ENCODE measurements at regions not wholly inside any gene's neighbourhood (a gene's known extent, or its start where the extent isn't known, plus 50 kb on each side); places are given as distances from the start of the nearest gene placed in this dataset.

DNA sequence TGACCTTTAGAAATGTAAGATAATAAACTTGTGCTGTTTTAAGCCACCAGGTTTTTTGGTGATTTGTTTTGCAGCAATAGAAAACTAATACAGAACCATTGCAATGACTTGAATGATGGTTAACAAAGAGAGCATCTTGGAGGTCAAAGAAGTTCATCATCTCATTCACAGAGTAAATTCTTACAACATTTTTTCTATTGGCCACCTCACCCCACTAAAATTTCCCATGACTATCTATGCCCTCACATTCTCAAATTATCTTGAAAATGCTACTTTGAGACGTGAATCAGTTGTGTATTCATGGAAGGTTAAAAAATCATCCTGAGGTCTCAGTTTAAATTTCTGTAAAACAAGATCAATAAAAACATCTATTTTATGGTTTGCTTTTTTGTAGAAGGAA, 754.2 kb downstream of the SORCS1 start:
- H3K27ac ChIP-seq (ENCODE audit: insufficient read depth, low read depth, low read length) = no peak overlapping the region
- TF ChIP-seq EZH2 (IDR thresholded peaks at IDR 0.05; ENCODE audit: borderline replicate concordance, low read depth, low read length, severe bottlenecking) (no peak), POLR2A (IDR thresholded peaks at IDR 0.05; ENCODE audit: low read depth, low read length) (no peak), POLR2AphosphoS5 (IDR thresholded peaks at IDR 0.05; ENCODE audit: insufficient read depth, low read depth, low read length) (no peak), GATA2 (IDR thresholded peaks at IDR 0.05; ENCODE audit: insufficient read depth, insufficient read length, low read depth, low read length) (no peak), FOS (IDR thresholded peaks at IDR 0.05; ENCODE audit: borderline replicate concordance, insufficient read depth, low read length) (no peak), JUN (IDR thresholded peaks at IDR 0.05; ENCODE audit: borderline replicate concordance, insufficient read depth, insufficient read length, low read depth) (no peak), MYC (IDR thresholded peaks at IDR 0.05; ENCODE audit: low read depth, low read length) (no peak)
- TF ChIP-seq, protein P1, sequence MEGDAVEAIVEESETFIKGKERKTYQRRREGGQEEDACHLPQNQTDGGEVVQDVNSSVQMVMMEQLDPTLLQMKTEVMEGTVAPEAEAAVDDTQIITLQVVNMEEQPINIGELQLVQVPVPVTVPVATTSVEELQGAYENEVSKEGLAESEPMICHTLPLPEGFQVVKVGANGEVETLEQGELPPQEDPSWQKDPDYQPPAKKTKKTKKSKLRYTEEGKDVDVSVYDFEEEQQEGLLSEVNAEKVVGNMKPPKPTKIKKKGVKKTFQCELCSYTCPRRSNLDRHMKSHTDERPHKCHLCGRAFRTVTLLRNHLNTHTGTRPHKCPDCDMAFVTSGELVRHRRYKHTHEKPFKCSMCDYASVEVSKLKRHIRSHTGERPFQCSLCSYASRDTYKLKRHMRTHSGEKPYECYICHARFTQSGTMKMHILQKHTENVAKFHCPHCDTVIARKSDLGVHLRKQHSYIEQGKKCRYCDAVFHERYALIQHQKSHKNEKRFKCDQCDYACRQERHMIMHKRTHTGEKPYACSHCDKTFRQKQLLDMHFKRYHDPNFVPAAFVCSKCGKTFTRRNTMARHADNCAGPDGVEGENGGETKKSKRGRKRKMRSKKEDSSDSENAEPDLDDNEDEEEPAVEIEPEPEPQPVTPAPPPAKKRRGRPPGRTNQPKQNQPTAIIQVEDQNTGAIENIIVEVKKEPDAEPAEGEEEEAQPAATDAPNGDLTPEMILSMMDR (IDR thresholded peaks at IDR 0.05; ENCODE audit: extremely low read depth in 1 of 2, insufficient read depth in 1 of 2, low read depth in 1 of 2, low read length in 2 of 2) = no peak
- TF ChIP-seq, protein P2, sequence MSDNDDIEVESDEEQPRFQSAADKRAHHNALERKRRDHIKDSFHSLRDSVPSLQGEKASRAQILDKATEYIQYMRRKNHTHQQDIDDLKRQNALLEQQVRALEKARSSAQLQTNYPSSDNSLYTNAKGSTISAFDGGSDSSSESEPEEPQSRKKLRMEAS (IDR thresholded peaks at IDR 0.05; ENCODE audit: insufficient read depth, insufficient read length) = no peak
- H4K20me1 ChIP-seq (replicated peaks; ENCODE audit: control insufficient read depth, extremely low read depth, insufficient read depth, low read length) = no peaks in the 10 kb centered on the region
- H3K79me2 ChIP-seq (ENCODE audit: control insufficient read depth, insufficient read depth, low read length) = no peaks in the 10 kb centered on the region
- no peak overlapping the region for H2AFZ ChIP-seq (ENCODE audit: low read depth, low read length)
- ChIA-PET POLR2A (no interaction called here), CTCF (no interaction called here)
- no peak overlapping the region for H3K4me3 ChIP-seq (replicated peaks in 1 of 3; ENCODE audit: insufficient read depth in 1 of 3, low read depth in 1 of 3, low read length in 3 of 3)
- no peaks in the 10 kb centered on the region for H3K4me1 ChIP-seq (ENCODE audit: control insufficient read depth, extremely low read depth, insufficient read depth, low read length)
- dilution Hi-C loops (cut with MboI; ENCODE audit: extremely low pct_ligation_motif_present, low sequenced_read_pairs) (no loop called here), intact Hi-C loops (cut with micrococcal nuclease) (no loop called here)
- no peak overlapping the region for H3K9ac ChIP-seq (replicated peaks; ENCODE audit: extremely low read depth, insufficient read depth, low read length)
- no peaks in the 10 kb centered on the region for H3K27me3 ChIP-seq (ENCODE audit: control insufficient read depth in 2 of 2, insufficient read depth in 2 of 2, low read length in 2 of 2)
- DNase-seq (ENCODE audit: low read depth, low spot score) = no peak
- H3K9me1 ChIP-seq (replicated peaks; ENCODE audit: control insufficient read depth, extremely low read depth, insufficient read depth, low read length) = no peaks in the 10 kb centered on the region
- FAIRE-seq = no peak
- H3K4me2 ChIP-seq (ENCODE audit: insufficient read depth, low read length) = no peak overlapping the region
- H3K9me3 ChIP-seq (replicated peaks; ENCODE audit: control insufficient read depth, insufficient read depth, low read length) = peaks cover 2% of the 10 kb centered on the region
- BruUV-seq (replicated peaks) = no TSS peak
- H3K36me3 ChIP-seq (ENCODE audit: control insufficient read depth in 2 of 2, extremely low read depth in 1 of 2, insufficient read depth in 2 of 2, low read length in 2 of 2) = no peaks in the 10 kb centered on the region

Measured in endothelial cell of umbilical vein (primary cell).